Gastrocnemius medialis (tissue), 4 donors: ENCODE measurements at regions not wholly inside any gene's neighbourhood (a gene's known extent, or its start where the extent isn't known, plus 50 kb on each side); places are given as distances from the start of the nearest gene placed in this dataset.

Experiments used
- CTCF ChIP-seq, 5 experiments: fragments of 450-650 bp in 3 of 5; fragments of 200-600 bp in 2 of 5; sonication (generic) in 2 of 5; IDR thresholded peaks in 4 of 5; conservative IDR thresholded peaks in 1 of 5; 1 replicate in 4 of 5; 2 replicates in 1 of 5; pipeline ENCODE4 v1.5.1; 2016 to 2019; ENCODE audit warnings: antibody characterized with exemption in 5 of 5, mild to moderate bottlenecking in 3 of 5, moderate library complexity in 3 of 5
- POLR2A ChIP-seq, 2 donors: fragments of 450-650 bp; IDR thresholded peaks; one replicate each; pipeline ENCODE4 v1.6.1; 2017; ENCODE audit warnings: antibody characterized with exemption in 2 of 2, mild to moderate bottlenecking in 2 of 2, moderate library complexity in 2 of 2

- no peak for TF ChIP-seq CTCF (IDR thresholded peaks at IDR 0.05 in 4 of 5, conservative IDR thresholded peaks at IDR 0.05 in 1 of 5)
- no peak for TF ChIP-seq POLR2A (IDR thresholded peaks at IDR 0.05)
Measured at GRCh38 chr2:137886083-137886831, 78.0 kb upstream of the HNMT start.
